GM20000 (cell line): ENCODE measurements at regions not wholly inside any gene's neighbourhood (a gene's known extent, or its start where the extent isn't known, plus 50 kb on each side); places are given as distances from the start of the nearest gene placed in this dataset.

Experiments used
- DNase-seq: peaks from one replicate; pipeline ENCODE4 v3.0.0; 2012; ENCODE audit warnings: low spot score
- TF ChIP-seq, protein P1 (sequence below): IDR thresholded peaks from 2 replicates; pipeline ENCODE4 v1.5.1; 2012; ENCODE audit warnings: mild to moderate bottlenecking, control low read depth; ENCODE audit errors: extremely low read depth, missing control alignments

GRCh38 chr13:22487932-22488331 lies 692.8 kb upstream of the SGCG start:
- DNase-seq: no peak
- TF ChIP-seq, protein P1, sequence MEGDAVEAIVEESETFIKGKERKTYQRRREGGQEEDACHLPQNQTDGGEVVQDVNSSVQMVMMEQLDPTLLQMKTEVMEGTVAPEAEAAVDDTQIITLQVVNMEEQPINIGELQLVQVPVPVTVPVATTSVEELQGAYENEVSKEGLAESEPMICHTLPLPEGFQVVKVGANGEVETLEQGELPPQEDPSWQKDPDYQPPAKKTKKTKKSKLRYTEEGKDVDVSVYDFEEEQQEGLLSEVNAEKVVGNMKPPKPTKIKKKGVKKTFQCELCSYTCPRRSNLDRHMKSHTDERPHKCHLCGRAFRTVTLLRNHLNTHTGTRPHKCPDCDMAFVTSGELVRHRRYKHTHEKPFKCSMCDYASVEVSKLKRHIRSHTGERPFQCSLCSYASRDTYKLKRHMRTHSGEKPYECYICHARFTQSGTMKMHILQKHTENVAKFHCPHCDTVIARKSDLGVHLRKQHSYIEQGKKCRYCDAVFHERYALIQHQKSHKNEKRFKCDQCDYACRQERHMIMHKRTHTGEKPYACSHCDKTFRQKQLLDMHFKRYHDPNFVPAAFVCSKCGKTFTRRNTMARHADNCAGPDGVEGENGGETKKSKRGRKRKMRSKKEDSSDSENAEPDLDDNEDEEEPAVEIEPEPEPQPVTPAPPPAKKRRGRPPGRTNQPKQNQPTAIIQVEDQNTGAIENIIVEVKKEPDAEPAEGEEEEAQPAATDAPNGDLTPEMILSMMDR: no peak

DNA sequence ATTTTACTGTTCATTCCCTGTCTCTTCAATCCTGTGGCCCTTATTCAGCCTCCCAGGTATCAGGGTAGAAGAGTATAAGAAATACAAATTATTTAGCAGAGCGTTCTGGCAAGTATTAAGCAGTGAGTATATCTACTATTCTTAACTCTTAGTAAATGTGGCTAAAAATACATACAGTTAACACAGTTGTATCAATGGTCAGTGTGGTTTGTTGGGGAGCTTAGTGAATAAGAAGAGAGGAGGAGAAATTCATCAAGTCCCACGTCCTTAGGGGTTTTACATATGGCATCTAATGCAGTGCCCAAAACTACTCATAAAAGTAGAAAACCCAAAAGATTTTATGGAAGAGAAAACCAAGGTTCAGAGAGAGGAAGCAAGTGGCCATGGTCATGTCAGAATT lies 691.0 kb upstream of the SGCG start:
- TF ChIP-seq, protein P1: no peak

DNA sequence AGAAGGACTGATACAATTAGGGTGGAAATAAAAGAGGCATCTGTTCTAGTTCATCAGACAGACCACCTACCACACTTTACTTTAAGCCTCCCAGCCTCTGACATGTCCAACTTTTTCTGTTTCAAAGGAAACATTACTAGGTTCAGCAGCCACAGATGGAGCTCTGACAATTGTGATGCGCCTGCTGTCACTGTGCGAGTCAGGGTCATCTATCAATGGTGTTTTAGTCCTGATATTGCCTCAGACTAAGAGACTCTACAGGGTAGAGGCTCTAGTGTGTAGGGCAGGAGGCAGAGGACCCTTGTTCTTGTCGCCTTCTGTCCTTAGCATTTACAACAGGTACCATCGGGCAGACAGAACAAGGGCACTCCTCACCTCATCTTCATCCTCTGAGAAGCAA lies 685.0 kb upstream of the SGCG start:
- TF ChIP-seq, protein P1: no peak

More for the DNA sequence above, 691.0 kb upstream of the SGCG start:
- DNase-seq: no peak

DNA sequence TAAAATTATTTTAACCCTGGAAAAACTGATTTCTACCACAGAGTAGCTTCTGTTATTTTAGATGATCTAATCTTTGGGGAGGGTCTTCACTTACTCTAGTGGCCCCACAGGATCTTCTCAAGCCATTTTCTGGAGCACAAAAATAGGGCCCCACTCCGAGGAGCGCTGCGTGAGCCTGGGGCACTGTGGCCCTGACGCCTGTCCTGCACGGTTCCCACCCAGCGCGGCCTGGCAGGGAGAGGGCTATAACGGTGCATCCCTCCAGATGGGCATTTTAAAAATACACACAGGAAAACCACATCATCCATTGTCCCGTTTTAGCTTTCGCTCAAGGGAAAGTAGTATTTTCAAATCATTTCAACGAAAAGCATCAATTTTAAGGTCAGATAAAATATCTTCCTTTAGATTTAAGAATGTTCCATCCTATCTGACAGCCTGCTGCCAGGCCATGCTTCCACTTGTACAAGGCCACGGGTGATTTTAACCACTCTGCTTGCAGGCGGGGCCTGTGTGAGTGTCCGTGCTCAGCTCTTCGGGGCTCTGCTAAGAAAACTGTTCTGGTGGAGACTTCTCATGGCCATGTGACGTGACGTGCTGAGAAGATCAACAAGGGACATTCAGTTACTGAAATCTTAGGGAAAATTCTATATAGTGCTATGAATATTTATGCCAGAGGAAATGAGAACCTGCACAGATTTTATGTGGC lies 683.8 kb upstream of the SGCG start:
- TF ChIP-seq, protein P1: no peak
- DNase-seq: no peak

More for the DNA sequence above, 685.0 kb upstream of the SGCG start:
- DNase-seq: no peak

DNA sequence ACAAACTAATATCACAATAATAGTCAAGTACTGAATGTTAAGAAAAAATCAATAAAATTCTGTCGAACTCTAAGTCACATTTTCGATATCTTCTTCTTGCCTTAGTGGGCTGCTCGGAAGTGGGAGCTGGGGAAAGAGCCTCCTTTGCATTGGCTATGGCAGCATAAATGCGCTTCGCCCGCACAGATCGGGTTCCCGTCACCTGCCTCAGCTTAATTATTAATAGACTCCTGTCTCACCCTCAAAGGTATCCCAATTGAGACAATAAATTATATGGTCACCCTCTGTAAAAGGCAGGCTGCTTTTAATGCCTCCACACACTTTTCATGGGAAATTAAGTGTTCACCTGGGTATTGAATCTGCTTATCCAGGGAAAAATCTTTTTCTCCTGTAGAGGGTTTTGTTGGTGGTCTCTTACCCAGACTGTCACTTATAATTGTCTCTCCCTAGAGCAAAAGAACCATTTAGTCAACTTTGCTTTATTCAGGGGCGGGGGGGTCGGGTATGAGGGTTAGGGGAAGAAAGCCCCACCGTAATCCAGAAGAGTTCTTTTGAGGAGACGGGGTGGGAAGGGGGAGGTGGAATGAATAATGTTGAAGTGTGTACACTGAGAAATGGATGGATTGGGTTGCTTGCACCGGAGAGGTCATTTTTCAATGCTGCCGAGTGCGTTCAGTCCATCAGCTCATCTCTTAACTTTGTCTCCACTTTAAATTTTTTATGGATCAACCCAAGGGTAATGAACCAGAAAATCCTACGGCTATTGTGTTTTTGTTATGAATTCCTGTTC lies 682.6 kb upstream of the SGCG start:
- TF ChIP-seq, protein P1: no peak
- no peak for DNase-seq

GRCh38 chr13:22499919-22500318 lies 680.9 kb upstream of the SGCG start:
- DNase-seq: no peak
- TF ChIP-seq, protein P1: no peak

- TF ChIP-seq, protein P1: no peak
- DNase-seq: no peak
Observed at GRCh38 chr13:22505489-22505888, 675.3 kb upstream of the SGCG start.
